ENCODE measurements at regions not wholly inside any gene's neighbourhood (a gene's known extent, or its start where the extent isn't known, plus 50 kb on each side); places are given as distances from the start of the nearest gene placed in this dataset.

- H3K27ac ChIP-seq: no peak overlapping the region
- no peak overlapping the region for H3K4me3 ChIP-seq
- peaks cover 19% of the 10 kb centered on the region for H3K4me1 ChIP-seq
- no peak for DNase-seq
- H3K9me3 ChIP-seq (replicated peaks): no peaks in the 10 kb centered on the region
- no peaks in the 10 kb centered on the region for H3K36me3 ChIP-seq
- no peaks in the 10 kb centered on the region for H3K27me3 ChIP-seq
Observed at GRCh38 chr5:133751421-133751820, 139.1 kb upstream of the FSTL4 start.

- peaks cover 19% of the 10 kb centered on the region for H3K4me1 ChIP-seq
- H3K4me3 ChIP-seq: no peak overlapping the region
- no peaks in the 10 kb centered on the region for H3K27me3 ChIP-seq
- no peaks in the 10 kb centered on the region for H3K36me3 ChIP-seq
- DNase-seq: no peak
- H3K27ac ChIP-seq: no peak overlapping the region
- no peaks in the 10 kb centered on the region for H3K9me3 ChIP-seq (replicated peaks)
Observed at GRCh38 chr5:133750856-133751255, 138.5 kb upstream of the FSTL4 start.

- H3K9me3 ChIP-seq (replicated peaks): no peaks in the 10 kb centered on the region
- H3K27me3 ChIP-seq: no peaks in the 10 kb centered on the region
- no peak for DNase-seq
- no peak overlapping the region for H3K4me3 ChIP-seq
- peaks cover 19% of the 10 kb centered on the region for H3K4me1 ChIP-seq
- no peak overlapping the region for H3K27ac ChIP-seq
- no peaks in the 10 kb centered on the region for H3K36me3 ChIP-seq
Observed at GRCh38 chr5:133750356-133750755, 138.0 kb upstream of the FSTL4 start.

GRCh38 chr5:133749331-133749985, 137.1 kb upstream of the FSTL4 start:
- Histone ChIP-seq H3K27ac (no peak overlapping the region), H3K36me3 (no peaks in the 10 kb centered on the region), H3K4me1 (peaks cover 19% of the 10 kb centered on the region), H3K9me3 (replicated peaks) (no peaks in the 10 kb centered on the region), H3K4me3 (no peak overlapping the region), H3K27me3 (no peaks in the 10 kb centered on the region)
- DNase-seq: peak; percentile 77 to 85

- no peak overlapping the region for H3K27ac ChIP-seq
- H3K27me3 ChIP-seq: no peaks in the 10 kb centered on the region
- peak; percentile 16 to 41 for DNase-seq
- no peaks in the 10 kb centered on the region for H3K36me3 ChIP-seq
- no peaks in the 10 kb centered on the region for H3K9me3 ChIP-seq (replicated peaks)
- H3K4me3 ChIP-seq: no peak overlapping the region
- peaks cover 19% of the 10 kb centered on the region for H3K4me1 ChIP-seq
Observed at GRCh38 chr5:133746834-133747233, 134.5 kb upstream of the FSTL4 start.

- H3K9me3 ChIP-seq (replicated peaks): no peaks in the 10 kb centered on the region
- H3K4me3 ChIP-seq: no peak overlapping the region
- H3K4me1 ChIP-seq: peaks cover 16% of the 10 kb centered on the region
- no peaks in the 10 kb centered on the region for H3K36me3 ChIP-seq
- DNase-seq: no peak
- no peak overlapping the region for H3K27ac ChIP-seq
- no peaks in the 10 kb centered on the region for H3K27me3 ChIP-seq
Observed at GRCh38 chr5:133744960-133745308, 132.6 kb upstream of the FSTL4 start.

- no peak overlapping the region for H3K4me3 ChIP-seq
- no peaks in the 10 kb centered on the region for H3K27me3 ChIP-seq
- peaks cover 9% of the 10 kb centered on the region for H3K4me1 ChIP-seq
- no peak overlapping the region for H3K27ac ChIP-seq
- no peaks in the 10 kb centered on the region for H3K9me3 ChIP-seq (replicated peaks)
- no peak for DNase-seq
- no peaks in the 10 kb centered on the region for H3K36me3 ChIP-seq
Observed at GRCh38 chr5:133744051-133744959, 132.0 kb upstream of the FSTL4 start.

GRCh38 chr5:133742431-133742988, 130.2 kb upstream of the FSTL4 start:
- H3K4me3 ChIP-seq: no peak overlapping the region
- no peaks in the 10 kb centered on the region for H3K36me3 ChIP-seq
- no peak overlapping the region for H3K27ac ChIP-seq
- no peaks in the 10 kb centered on the region for H3K9me3 ChIP-seq (replicated peaks)
- DNase-seq: no peak
- no peaks in the 10 kb centered on the region for H3K4me1 ChIP-seq
- H3K27me3 ChIP-seq: no peaks in the 10 kb centered on the region

GRCh38 chr5:133741818-133742355, 129.5 kb upstream of the FSTL4 start:
- Histone ChIP-seq H3K27me3 (no peaks in the 10 kb centered on the region), H3K27ac (no peak overlapping the region), H3K9me3 (replicated peaks) (no peaks in the 10 kb centered on the region), H3K36me3 (no peaks in the 10 kb centered on the region), H3K4me1 (no peaks in the 10 kb centered on the region), H3K4me3 (no peak overlapping the region)
- no peak for DNase-seq

GRCh38 chr5:133741396-133741795, 129.1 kb upstream of the FSTL4 start:
- Histone ChIP-seq H3K4me1 (no peaks in the 10 kb centered on the region), H3K36me3 (no peaks in the 10 kb centered on the region), H3K9me3 (replicated peaks) (no peaks in the 10 kb centered on the region), H3K4me3 (no peak overlapping the region), H3K27ac (no peak overlapping the region), H3K27me3 (no peaks in the 10 kb centered on the region)
- DNase-seq: no peak

GRCh38 chr5:133739181-133739780, 126.9 kb upstream of the FSTL4 start:
- no peaks in the 10 kb centered on the region for H3K27me3 ChIP-seq
- no peaks in the 10 kb centered on the region for H3K9me3 ChIP-seq (replicated peaks)
- peaks cover 11% of the 10 kb centered on the region; the same call in 1 of the 2 replicates for H3K4me1 ChIP-seq
- no peaks in the 10 kb centered on the region for H3K36me3 ChIP-seq
- H3K4me3 ChIP-seq: no peak overlapping the region
- H3K27ac ChIP-seq: no peak overlapping the region
- DNase-seq: no peak

- Histone ChIP-seq H3K4me1 (peaks cover 11% of the 10 kb centered on the region; the same call in 1 of the 2 replicates), H3K27ac (no peak overlapping the region), H3K27me3 (no peaks in the 10 kb centered on the region), H3K36me3 (no peaks in the 10 kb centered on the region), H3K4me3 (no peak overlapping the region), H3K9me3 (replicated peaks) (no peaks in the 10 kb centered on the region)
- DNase-seq: no peak
Observed at GRCh38 chr5:133738271-133738670, 125.9 kb upstream of the FSTL4 start.

- no peaks in the 10 kb centered on the region for H3K9me3 ChIP-seq (replicated peaks)
- no peaks in the 10 kb centered on the region for H3K27me3 ChIP-seq
- H3K27ac ChIP-seq: no peak overlapping the region
- no peaks in the 10 kb centered on the region for H3K36me3 ChIP-seq
- H3K4me3 ChIP-seq: no peak overlapping the region
- H3K4me1 ChIP-seq: peaks cover 11% of the 10 kb centered on the region; the same call in 1 of the 2 replicates
- DNase-seq: no peak
Observed at GRCh38 chr5:133736512-133736911, 124.2 kb upstream of the FSTL4 start.

GRCh38 chr5:133735346-133735745, 123.0 kb upstream of the FSTL4 start:
- no peaks in the 10 kb centered on the region; the same call in 1 of the 2 replicates for H3K9me3 ChIP-seq (replicated peaks)
- H3K36me3 ChIP-seq: no peaks in the 10 kb centered on the region
- H3K4me3 ChIP-seq: no peak overlapping the region
- no peak for DNase-seq
- no peaks in the 10 kb centered on the region for H3K27me3 ChIP-seq
- peak overlapping the region; percentile 17; the same call in 1 of the 2 replicates for H3K27ac ChIP-seq
- peaks cover 11% of the 10 kb centered on the region; the same call in 1 of the 2 replicates for H3K4me1 ChIP-seq

Data from SJCRH30 (cell line).